ENCODE measurements at regions not wholly inside any gene's neighbourhood (a gene's known extent, or its start where the extent isn't known, plus 50 kb on each side); places are given as distances from the start of the nearest gene placed in this dataset.

- H2BK12ac ChIP-seq (ENCODE audit: low read depth, low read length) = no peak overlapping the region
- H3K9me3 ChIP-seq (ENCODE audit: insufficient read depth in 2 of 2, low read depth in 1 of 2, low read length in 1 of 2) = no peaks in the 10 kb centered on the region
- H3K4ac ChIP-seq (replicated peaks; ENCODE audit: insufficient read length, low read depth, low read length) = no peak overlapping the region
- H3K4me1 ChIP-seq (replicated peaks in 1 of 4; ENCODE audit: control insufficient read depth in 3 of 4, insufficient read depth in 4 of 4, low read length in 3 of 4) = peaks cover 2 to 11% (median 5%) of the 10 kb centered on the region in 4 experiments
- H3K18ac ChIP-seq (ENCODE audit: extremely low read depth, low read length) = no peak overlapping the region
- no peak overlapping the region for H4K91ac ChIP-seq (replicated peaks; ENCODE audit: insufficient read length, low read length)
- H2BK15ac ChIP-seq (ENCODE audit: low read length) = no peak overlapping the region
- CTCF ChIA-PET (ENCODE audit: partially characterized antibody) = interaction anchor here (0.7 to 3.4 kb wide), 2 partner anchors 9 to 28 kb away, joined by 3 to 19 read pairs; no protein-coding TSS in a partner anchor
- no peaks in the 10 kb centered on the region for H3K27me3 ChIP-seq (replicated peaks in 1 of 4; ENCODE audit: control insufficient read depth in 3 of 4, extremely low read depth in 1 of 4, insufficient read depth in 3 of 4, low read length in 3 of 4)
- H4K5ac ChIP-seq (ENCODE audit: insufficient read length, low read depth, low read length) = no peak overlapping the region
- no peak overlapping the region for H3K23ac ChIP-seq (ENCODE audit: insufficient read length)
- no peak overlapping the region for H4K8ac ChIP-seq (ENCODE audit: extremely low read depth, insufficient read depth, low read length)
- 89% methylated on average over 8 of the region's 8 CpGs; no CpG with 5 or more reads in 1 of the 2 experiments for WGBS, 2 experiments (ENCODE audit: extremely low coverage in 1 of 2, insufficient coverage in 1 of 2, insufficient read length in 1 of 2, insufficient replicate concordance in 2 of 2, low coverage in 1 of 2, low lambda C conversion rate in 2 of 2, missing lambda C conversion rate in 1 of 2)
- H3K23me2 ChIP-seq (ENCODE audit: low read depth, low read length) = no peaks in the 10 kb centered on the region
- H3K79me2 ChIP-seq (ENCODE audit: control insufficient read depth in 1 of 2, insufficient read depth in 2 of 2, low read length in 2 of 2) = no peaks in the 10 kb centered on the region
- no peak overlapping the region for H3K4me2 ChIP-seq (ENCODE audit: insufficient read depth in 1 of 2, low read depth in 2 of 2, low read length in 2 of 2)
- H4K20me1 ChIP-seq (replicated peaks in 1 of 2; ENCODE audit: control insufficient read depth in 1 of 2, insufficient read depth in 2 of 2, low read length in 2 of 2) = no peaks in the 10 kb centered on the region
- no peak overlapping the region for H2BK20ac ChIP-seq (ENCODE audit: low read length)
- H2BK5ac ChIP-seq (ENCODE audit: low read depth, low read length) = no peak overlapping the region
- no peak overlapping the region for H3K9ac ChIP-seq (replicated peaks in 1 of 4; ENCODE audit: extremely low read depth in 1 of 4, low read depth in 3 of 4, low read length in 3 of 4)
- H2AFZ ChIP-seq (ENCODE audit: low read length) = no peak overlapping the region
- H3K56ac ChIP-seq (replicated peaks; ENCODE audit: insufficient read length, low read depth, low read length) = no peak overlapping the region
- no peaks in the 10 kb centered on the region for H3K36me3 ChIP-seq (ENCODE audit: control insufficient read depth in 2 of 4, insufficient read depth in 4 of 4, low read length in 3 of 4)
- no peak overlapping the region for H2BK120ac ChIP-seq (replicated peaks; ENCODE audit: low read depth, low read length)
- H2AK5ac ChIP-seq (ENCODE audit: low read depth, low read length) = no peak overlapping the region
- no peak overlapping the region for H3K4me3 ChIP-seq (ENCODE audit: extremely low read depth in 1 of 4, insufficient read depth in 2 of 4, low read depth in 3 of 4, low read length in 4 of 4)
- no peaks in the 10 kb centered on the region for H3K79me1 ChIP-seq (ENCODE audit: low read depth, low read length)
- no peak overlapping the region for H3K27ac ChIP-seq (ENCODE audit: low read depth, low read length)
- peak in 1 of 2 experiments; percentile 35 for DNase-seq (ENCODE audit: low read depth in 1 of 2, low spot score in 2 of 2)
- no peak overlapping the region for H3K14ac ChIP-seq (ENCODE audit: insufficient read length)
- FAIRE-seq = no peak
- POLR2A ChIA-PET (ENCODE audit: partially characterized antibody) = no interaction called here
- TF ChIP-seq POLR2A (IDR thresholded peaks at IDR 0.05; ENCODE audit: control extremely low read depth in 1 of 2, low read depth in 2 of 2, low read length in 2 of 2) (no peak), TBP (IDR thresholded peaks at IDR 0.05; ENCODE audit: low read depth, low read length) (no peak), CTCF (IDR thresholded peaks at IDR 0.05; ENCODE audit: control extremely low read depth in 1 of 3, insufficient read depth in 1 of 3, low read depth in 1 of 3, low read length in 3 of 3) (no peak), EZH2 (IDR thresholded peaks at IDR 0.05; ENCODE audit: low read depth, low read length, severe bottlenecking) (no peak), POU5F1 (IDR thresholded peaks at IDR 0.05; ENCODE audit: low read depth, low read length) (no peak), TEAD4 (IDR thresholded peaks at IDR 0.05; ENCODE audit: low read depth, low read length) (no peak), TAF7 (optimal IDR thresholded peaks at IDR 0.05; ENCODE audit: borderline replicate concordance, low read depth, low read length) (no peak), YY1 (IDR thresholded peaks at IDR 0.05; ENCODE audit: low read depth, low read length) (no peak), JUN (IDR thresholded peaks at IDR 0.05; ENCODE audit: low read depth, low read length) (no peak), NANOG (IDR thresholded peaks at IDR 0.05; ENCODE audit: insufficient read depth, low read depth, low read length, poor library complexity, severe bottlenecking) (no peak)
These were observed 125.2 kb upstream of the ZBTB40 start for GRCh38 chr1:22326372-22326915.

Measured in H1 (cell line).